OCI-LY7 (cell line): ENCODE measurements at regions not wholly inside any gene's neighbourhood (a gene's known extent, or its start where the extent isn't known, plus 50 kb on each side); places are given as distances from the start of the nearest gene placed in this dataset.

Experiments
- BruUV-seq: library from RNA; stranded (reverse); fragments of 400-500 nt; replicated peaks from 2 replicates; lab custom pipeline; 2021; lab: Mats Ljungman, UMichigan
- CTCF ChIA-PET: fragments of 300-600 bp; sonication (Branson Sonifier 250); formaldehyde crosslinking; loops from one replicate; lab custom pipeline; 2022; ENCODE audit warnings: antibody characterized with exemption; ENCODE audit not compliant: unreplicated experiment; lab: Charles Lee
- POLR2A ChIA-PET: fragments of 300-600 bp; sonication (Branson Sonifier 250); formaldehyde crosslinking; loops from one replicate; lab custom pipeline; 2022; ENCODE audit warnings: antibody characterized with exemption; lab: Charles Lee
- DNase-seq: peaks from one replicate; pipeline ENCODE4 v3.0.0-alpha.2; 2015; ENCODE audit warnings: low spot score
- H2AFZ ChIP-seq: fragments of 200-600 bp; sonication (generic), shearing (Covaris generic); 2 replicates; pipeline ENCODE4 v1.6.1; 2014; ENCODE audit warnings: mild to moderate bottlenecking, antibody characterized with exemption, low read length, moderate library complexity
- H3K27ac ChIP-seq: fragments of 200-600 bp; sonication (generic); 2 replicates; pipeline ENCODE4 v1.5.1; 2014; ENCODE audit warnings: mixed run types, low read depth, mild to moderate bottlenecking, moderate library complexity, low read length, inconsistent platforms; ENCODE audit not compliant: poor library complexity, severe bottlenecking
- H3K36me3 ChIP-seq: fragments of 200-600 bp; sonication (generic); 2 replicates; pipeline ENCODE4 v1.6.1; 2014; ENCODE audit warnings: mild to moderate bottlenecking, antibody characterized with exemption, low read length, moderate library complexity, mixed read lengths; ENCODE audit not compliant: insufficient read depth
- H3K4me1 ChIP-seq: fragments of 200-600 bp; sonication (generic); 2 replicates; pipeline ENCODE4 v1.5.1; 2014; ENCODE audit warnings: mild to moderate bottlenecking, low read length; ENCODE audit not compliant: insufficient read depth, poor library complexity, severe bottlenecking
- H3K4me2 ChIP-seq: fragments of 200-600 bp; sonication (generic); 2 replicates; pipeline ENCODE4 v1.6.1; 2014; ENCODE audit warnings: mild to moderate bottlenecking, low read length
- H3K4me3 ChIP-seq: fragments of 200-600 bp; sonication (generic); 2 replicates; pipeline ENCODE4 v1.5.1; 2014; ENCODE audit warnings: mild to moderate bottlenecking, low read depth, low read length; ENCODE audit not compliant: poor library complexity, severe bottlenecking
- H3K79me2 ChIP-seq: fragments of 200-600 bp; sonication (generic); 2 replicates; pipeline ENCODE4 v1.6.1; 2016; ENCODE audit warnings: low read depth, mild to moderate bottlenecking, low read length, moderate library complexity, mixed read lengths; ENCODE audit not compliant: insufficient read depth
- H3K9me2 ChIP-seq: fragments of 200-600 bp; sonication (generic); 2 replicates; pipeline ENCODE4 v1.6.1; 2016; ENCODE audit warnings: mild to moderate bottlenecking, low read length, mixed read lengths; ENCODE audit not compliant: insufficient read depth
- H3K9me3 ChIP-seq: fragments of 200-600 bp; sonication (generic); 2 replicates; pipeline ENCODE4 v1.6.1; 2014; ENCODE audit warnings: mild to moderate bottlenecking, mixed run types, low read length, mixed read lengths
- H4K20me1 ChIP-seq: fragments of 200-600 bp; sonication (generic); 2 replicates; pipeline ENCODE4 v1.6.1; 2014; ENCODE audit warnings: mild to moderate bottlenecking, antibody characterized with exemption, low read length, moderate library complexity, mixed read lengths; ENCODE audit not compliant: insufficient read depth
- EZH2phosphoT487 ChIP-seq: fragments of 200-600 bp; sonication (generic); IDR thresholded peaks from 2 replicates; pipeline ENCODE4 v1.6.1; 2018; ENCODE audit warnings: low read depth, borderline replicate concordance, mild to moderate bottlenecking, mixed run types, antibody characterized with exemption, low read length, moderate library complexity, mixed read lengths
- intact Hi-C: fragments of 100-400 bp; cut with micrococcal nuclease; formaldehyde crosslinking; loops from one replicate; pipeline ENCODE4 v1.10.0; 2022; ENCODE audit not compliant: unreplicated experiment
- TF ChIP-seq, protein P1 (sequence below): fragments of 200-600 bp; sonication (generic); conservative IDR thresholded peaks from 2 replicates; pipeline ENCODE4 v1.5.1; 2014; ENCODE audit warnings: mild to moderate bottlenecking, antibody characterized with exemption, low read length, moderate library complexity, mixed read lengths

DNA sequence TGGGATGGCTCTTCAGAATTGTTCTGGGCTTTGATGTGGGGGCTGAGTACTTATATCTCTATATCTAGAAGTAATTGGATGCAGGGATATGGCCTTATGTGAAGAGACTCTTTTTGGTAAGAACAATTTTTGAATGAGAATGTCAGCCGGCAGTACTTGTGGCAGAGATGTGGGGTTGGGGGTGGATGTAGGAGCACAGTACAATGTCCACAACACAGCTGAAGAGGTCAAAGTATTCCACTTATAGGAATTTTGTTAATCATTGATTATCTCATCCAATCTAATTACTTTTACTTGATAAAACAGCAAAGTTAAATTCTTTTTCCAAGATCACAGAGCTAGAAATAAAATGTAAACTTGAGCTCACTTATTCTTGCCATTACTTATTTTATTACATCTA is 391.4 kb downstream of the TEX13C start:
- Histone ChIP-seq H4K20me1 (no peaks in the 10 kb centered on the region), H3K4me2 (no peak overlapping the region), H3K9me2 (no peaks in the 10 kb centered on the region), H3K4me1 (no peaks in the 10 kb centered on the region), H3K4me3 (no peak overlapping the region), H3K9me3 (no peaks in the 10 kb centered on the region), H3K27ac (no peak overlapping the region), H3K79me2 (no peaks in the 10 kb centered on the region), H3K36me3 (no peaks in the 10 kb centered on the region), H2AFZ (no peak overlapping the region)
- ChIA-PET POLR2A (no interaction called here), CTCF (no interaction called here)
- intact Hi-C loops, result no loop called here
- TF ChIP-seq EZH2phosphoT487, result no peak
- TF ChIP-seq, protein P1, sequence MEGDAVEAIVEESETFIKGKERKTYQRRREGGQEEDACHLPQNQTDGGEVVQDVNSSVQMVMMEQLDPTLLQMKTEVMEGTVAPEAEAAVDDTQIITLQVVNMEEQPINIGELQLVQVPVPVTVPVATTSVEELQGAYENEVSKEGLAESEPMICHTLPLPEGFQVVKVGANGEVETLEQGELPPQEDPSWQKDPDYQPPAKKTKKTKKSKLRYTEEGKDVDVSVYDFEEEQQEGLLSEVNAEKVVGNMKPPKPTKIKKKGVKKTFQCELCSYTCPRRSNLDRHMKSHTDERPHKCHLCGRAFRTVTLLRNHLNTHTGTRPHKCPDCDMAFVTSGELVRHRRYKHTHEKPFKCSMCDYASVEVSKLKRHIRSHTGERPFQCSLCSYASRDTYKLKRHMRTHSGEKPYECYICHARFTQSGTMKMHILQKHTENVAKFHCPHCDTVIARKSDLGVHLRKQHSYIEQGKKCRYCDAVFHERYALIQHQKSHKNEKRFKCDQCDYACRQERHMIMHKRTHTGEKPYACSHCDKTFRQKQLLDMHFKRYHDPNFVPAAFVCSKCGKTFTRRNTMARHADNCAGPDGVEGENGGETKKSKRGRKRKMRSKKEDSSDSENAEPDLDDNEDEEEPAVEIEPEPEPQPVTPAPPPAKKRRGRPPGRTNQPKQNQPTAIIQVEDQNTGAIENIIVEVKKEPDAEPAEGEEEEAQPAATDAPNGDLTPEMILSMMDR, result no peak
- BruUV-seq, result no TSS peak
- no peak for DNase-seq

DNA sequence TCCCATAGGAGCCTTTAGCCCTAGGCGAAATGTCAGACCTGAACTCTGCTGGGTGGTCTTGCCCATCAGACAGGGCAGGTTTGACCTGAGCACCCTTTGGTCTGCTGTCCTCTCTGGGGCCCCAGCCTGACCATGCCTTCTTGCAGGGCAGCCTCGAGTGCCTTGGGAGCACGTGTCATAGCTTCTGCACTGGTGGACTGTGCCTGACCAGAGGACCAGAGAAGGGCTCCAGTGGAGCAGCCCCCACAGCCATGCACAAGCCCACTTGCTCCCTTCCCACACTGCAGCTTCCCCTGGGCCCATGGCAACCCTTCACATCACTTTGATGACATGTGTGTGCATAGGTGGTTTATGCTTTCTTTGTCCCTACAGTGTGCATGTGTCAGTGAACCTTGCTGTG is 394.0 kb downstream of the TEX13C start:
- H3K36me3 ChIP-seq, result no peaks in the 10 kb centered on the region
- no TSS peak for BruUV-seq

DNA sequence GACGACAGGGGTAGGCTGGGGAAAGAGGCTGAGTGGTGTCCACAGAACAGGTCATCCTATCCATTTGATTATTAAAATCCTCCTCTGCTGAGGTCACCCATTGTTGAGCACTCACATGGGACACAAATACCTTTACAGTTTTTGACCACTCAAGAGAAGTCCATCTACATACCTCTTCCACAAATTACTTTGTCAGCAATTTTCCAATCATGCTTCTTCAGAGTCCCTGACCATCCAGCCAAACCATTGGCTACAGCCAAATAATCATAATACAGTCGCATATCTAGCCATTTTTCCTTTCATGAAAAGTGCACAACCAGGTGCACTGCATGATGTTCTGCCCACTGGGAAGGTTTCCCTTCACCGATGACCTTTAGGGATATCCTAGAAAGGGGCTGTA is 407.4 kb downstream of the TEX13C start:
- no peaks in the 10 kb centered on the region for H3K4me1 ChIP-seq
- no peak for DNase-seq
- intact Hi-C loops, result no loop called here
- H3K4me3 ChIP-seq, result no peak overlapping the region
- POLR2A ChIA-PET, result no interaction called here
- H3K4me2 ChIP-seq, result no peak overlapping the region
- no TSS peak for BruUV-seq
- no peaks in the 10 kb centered on the region for H3K9me3 ChIP-seq
- H3K27ac ChIP-seq, result no peak overlapping the region
- no peak overlapping the region for H2AFZ ChIP-seq
- H4K20me1 ChIP-seq, result no peaks in the 10 kb centered on the region
- TF ChIP-seq, protein P1, result no peak
- no peak for TF ChIP-seq EZH2phosphoT487
- no peaks in the 10 kb centered on the region for H3K9me2 ChIP-seq
- no peaks in the 10 kb centered on the region for H3K79me2 ChIP-seq
- CTCF ChIA-PET, result no interaction called here
- no peaks in the 10 kb centered on the region for H3K36me3 ChIP-seq

More for the DNA sequence above, 394.0 kb downstream of the TEX13C start:
- intact Hi-C loops, result no loop called here
- no peak overlapping the region for H3K27ac ChIP-seq
- POLR2A ChIA-PET, result no interaction called here
- H3K4me1 ChIP-seq, result no peaks in the 10 kb centered on the region
- no peak overlapping the region for H3K4me3 ChIP-seq
- CTCF ChIA-PET, result no interaction called here
- H4K20me1 ChIP-seq, result no peaks in the 10 kb centered on the region
- no peak for DNase-seq
- no peak overlapping the region for H3K4me2 ChIP-seq
- no peaks in the 10 kb centered on the region for H3K9me2 ChIP-seq
- no peak for TF ChIP-seq EZH2phosphoT487
- TF ChIP-seq, protein P1, result no peak
- H2AFZ ChIP-seq, result no peak overlapping the region
- no peaks in the 10 kb centered on the region for H3K79me2 ChIP-seq
- no peaks in the 10 kb centered on the region for H3K9me3 ChIP-seq
